GM23338 (cell line): ENCODE measurements at regions not wholly inside any gene's neighbourhood (a gene's known extent, or its start where the extent isn't known, plus 50 kb on each side); places are given as distances from the start of the nearest gene placed in this dataset.

ENCODE experiments used
- CREB1 ChIP-seq: fragments of 250-450 bp; sonication (Bioruptor Pico); IDR thresholded peaks from 2 replicates; pipeline ENCODE4 v1.5.0; 2020; ENCODE audit warnings: low read depth, mild to moderate bottlenecking, moderate library complexity
- EZH2 ChIP-seq: fragments of 200-600 bp; sonication (generic); IDR thresholded peaks from one replicate; pipeline ENCODE4 v1.8.0; 2017; ENCODE audit warnings: antibody characterized with exemption, mild to moderate bottlenecking, low read depth; ENCODE audit not compliant: unreplicated experiment
- EZH2phosphoT487 ChIP-seq: fragments of 200-600 bp; sonication (generic); IDR thresholded peaks from one replicate; pipeline ENCODE4 v1.8.1; 2018; ENCODE audit warnings: antibody characterized with exemption; ENCODE audit not compliant: unreplicated experiment
- JUNB ChIP-seq: IDR thresholded peaks from one replicate; pipeline ENCODE4 v1.6.1; 2016; ENCODE audit warnings: antibody characterized with exemption; ENCODE audit not compliant: unreplicated experiment
- POLR2AphosphoS5 ChIP-seq: IDR thresholded peaks from 2 replicates; pipeline ENCODE4 v1.6.1; 2016; ENCODE audit warnings: antibody characterized with exemption, low read depth
- REST ChIP-seq: IDR thresholded peaks from one replicate; pipeline ENCODE4 v1.6.1; 2018; ENCODE audit warnings: antibody characterized with exemption; ENCODE audit not compliant: unreplicated experiment
- STAT1 ChIP-seq: IDR thresholded peaks from one replicate; pipeline ENCODE4 v1.6.1; 2016; ENCODE audit warnings: antibody characterized with exemption; ENCODE audit not compliant: unreplicated experiment
- ZNF114 ChIP-seq: fragments of 250-450 bp; sonication (Bioruptor Pico); IDR thresholded peaks from 2 replicates; pipeline ENCODE4 v1.5.0; 2020; ENCODE audit warnings: mild to moderate bottlenecking, moderate library complexity
- ZNF331 ChIP-seq: fragments of 250-450 bp; sonication (Bioruptor Pico); IDR thresholded peaks from 2 replicates; pipeline ENCODE4 v1.5.0; 2020; ENCODE audit warnings: low read depth, mild to moderate bottlenecking, moderate library complexity
- TF ChIP-seq, protein P1 (sequence below), 2 experiments: fragments of 200-600 bp in 1 of 2; sonication (generic) in 1 of 2; conservative IDR thresholded peaks; 2 replicates each; pipeline versions ENCODE4 v1.5.1 to v1.6.1; 2016 to 2017; ENCODE audit warnings: antibody characterized with exemption in 2 of 2, low read depth in 2 of 2, mild to moderate bottlenecking in 2 of 2, moderate library complexity in 1 of 2
- TF ChIP-seq, protein P2 (sequence below): fragments of 250-450 bp; sonication (Bioruptor Pico); IDR thresholded peaks from 2 replicates; pipeline ENCODE4 v1.5.0; 2020; ENCODE audit warnings: mild to moderate bottlenecking, moderate library complexity

DNA sequence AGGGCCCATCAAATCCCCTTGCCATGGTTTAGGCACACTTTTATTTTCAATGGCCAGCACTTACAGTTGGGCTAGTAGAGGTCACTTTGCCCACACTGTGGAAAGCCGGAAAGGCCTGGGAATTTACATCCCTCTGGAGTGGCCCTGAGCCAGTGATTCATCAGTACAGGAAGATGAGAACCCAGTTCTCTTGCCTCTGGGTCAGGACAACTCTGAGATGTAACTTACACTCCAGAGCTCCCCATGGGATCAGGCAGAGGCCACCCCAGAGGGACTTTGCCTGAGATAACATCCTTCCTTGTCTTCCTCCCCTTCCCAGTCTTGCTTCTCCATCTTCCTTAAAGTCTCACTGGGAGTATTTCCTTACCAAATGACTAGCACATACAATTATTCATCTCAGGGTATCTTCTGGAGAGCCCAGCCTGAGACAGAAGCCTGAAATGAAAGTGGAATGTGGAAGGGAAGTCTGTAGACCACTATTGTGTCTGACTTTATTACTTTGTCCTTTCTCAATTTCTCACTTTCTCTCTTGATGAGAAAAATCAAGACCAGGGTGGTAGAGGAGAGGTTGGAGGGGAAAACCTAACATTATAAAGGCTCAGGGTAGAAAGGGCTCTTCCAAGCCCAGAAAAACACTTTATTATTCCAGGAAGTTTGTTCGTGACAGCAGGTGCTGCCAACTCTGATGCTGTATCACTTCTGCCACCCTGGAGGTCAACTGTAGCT lies 220.8 kb downstream of the ZNF621 start:
- no peak for TF ChIP-seq EZH2phosphoT487
- no peak for TF ChIP-seq CREB1
- TF ChIP-seq, protein P1, sequence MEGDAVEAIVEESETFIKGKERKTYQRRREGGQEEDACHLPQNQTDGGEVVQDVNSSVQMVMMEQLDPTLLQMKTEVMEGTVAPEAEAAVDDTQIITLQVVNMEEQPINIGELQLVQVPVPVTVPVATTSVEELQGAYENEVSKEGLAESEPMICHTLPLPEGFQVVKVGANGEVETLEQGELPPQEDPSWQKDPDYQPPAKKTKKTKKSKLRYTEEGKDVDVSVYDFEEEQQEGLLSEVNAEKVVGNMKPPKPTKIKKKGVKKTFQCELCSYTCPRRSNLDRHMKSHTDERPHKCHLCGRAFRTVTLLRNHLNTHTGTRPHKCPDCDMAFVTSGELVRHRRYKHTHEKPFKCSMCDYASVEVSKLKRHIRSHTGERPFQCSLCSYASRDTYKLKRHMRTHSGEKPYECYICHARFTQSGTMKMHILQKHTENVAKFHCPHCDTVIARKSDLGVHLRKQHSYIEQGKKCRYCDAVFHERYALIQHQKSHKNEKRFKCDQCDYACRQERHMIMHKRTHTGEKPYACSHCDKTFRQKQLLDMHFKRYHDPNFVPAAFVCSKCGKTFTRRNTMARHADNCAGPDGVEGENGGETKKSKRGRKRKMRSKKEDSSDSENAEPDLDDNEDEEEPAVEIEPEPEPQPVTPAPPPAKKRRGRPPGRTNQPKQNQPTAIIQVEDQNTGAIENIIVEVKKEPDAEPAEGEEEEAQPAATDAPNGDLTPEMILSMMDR (conservative IDR thresholded peaks at IDR 0.05; ENCODE audit: low read depth in 2 of 2) = no peak
- no peak for TF ChIP-seq ZNF331 (CRISPR knock-in tag)
- no peak for TF ChIP-seq REST
- TF ChIP-seq EZH2 = no peak
- TF ChIP-seq POLR2AphosphoS5 = no peak
- TF ChIP-seq, protein P2, sequence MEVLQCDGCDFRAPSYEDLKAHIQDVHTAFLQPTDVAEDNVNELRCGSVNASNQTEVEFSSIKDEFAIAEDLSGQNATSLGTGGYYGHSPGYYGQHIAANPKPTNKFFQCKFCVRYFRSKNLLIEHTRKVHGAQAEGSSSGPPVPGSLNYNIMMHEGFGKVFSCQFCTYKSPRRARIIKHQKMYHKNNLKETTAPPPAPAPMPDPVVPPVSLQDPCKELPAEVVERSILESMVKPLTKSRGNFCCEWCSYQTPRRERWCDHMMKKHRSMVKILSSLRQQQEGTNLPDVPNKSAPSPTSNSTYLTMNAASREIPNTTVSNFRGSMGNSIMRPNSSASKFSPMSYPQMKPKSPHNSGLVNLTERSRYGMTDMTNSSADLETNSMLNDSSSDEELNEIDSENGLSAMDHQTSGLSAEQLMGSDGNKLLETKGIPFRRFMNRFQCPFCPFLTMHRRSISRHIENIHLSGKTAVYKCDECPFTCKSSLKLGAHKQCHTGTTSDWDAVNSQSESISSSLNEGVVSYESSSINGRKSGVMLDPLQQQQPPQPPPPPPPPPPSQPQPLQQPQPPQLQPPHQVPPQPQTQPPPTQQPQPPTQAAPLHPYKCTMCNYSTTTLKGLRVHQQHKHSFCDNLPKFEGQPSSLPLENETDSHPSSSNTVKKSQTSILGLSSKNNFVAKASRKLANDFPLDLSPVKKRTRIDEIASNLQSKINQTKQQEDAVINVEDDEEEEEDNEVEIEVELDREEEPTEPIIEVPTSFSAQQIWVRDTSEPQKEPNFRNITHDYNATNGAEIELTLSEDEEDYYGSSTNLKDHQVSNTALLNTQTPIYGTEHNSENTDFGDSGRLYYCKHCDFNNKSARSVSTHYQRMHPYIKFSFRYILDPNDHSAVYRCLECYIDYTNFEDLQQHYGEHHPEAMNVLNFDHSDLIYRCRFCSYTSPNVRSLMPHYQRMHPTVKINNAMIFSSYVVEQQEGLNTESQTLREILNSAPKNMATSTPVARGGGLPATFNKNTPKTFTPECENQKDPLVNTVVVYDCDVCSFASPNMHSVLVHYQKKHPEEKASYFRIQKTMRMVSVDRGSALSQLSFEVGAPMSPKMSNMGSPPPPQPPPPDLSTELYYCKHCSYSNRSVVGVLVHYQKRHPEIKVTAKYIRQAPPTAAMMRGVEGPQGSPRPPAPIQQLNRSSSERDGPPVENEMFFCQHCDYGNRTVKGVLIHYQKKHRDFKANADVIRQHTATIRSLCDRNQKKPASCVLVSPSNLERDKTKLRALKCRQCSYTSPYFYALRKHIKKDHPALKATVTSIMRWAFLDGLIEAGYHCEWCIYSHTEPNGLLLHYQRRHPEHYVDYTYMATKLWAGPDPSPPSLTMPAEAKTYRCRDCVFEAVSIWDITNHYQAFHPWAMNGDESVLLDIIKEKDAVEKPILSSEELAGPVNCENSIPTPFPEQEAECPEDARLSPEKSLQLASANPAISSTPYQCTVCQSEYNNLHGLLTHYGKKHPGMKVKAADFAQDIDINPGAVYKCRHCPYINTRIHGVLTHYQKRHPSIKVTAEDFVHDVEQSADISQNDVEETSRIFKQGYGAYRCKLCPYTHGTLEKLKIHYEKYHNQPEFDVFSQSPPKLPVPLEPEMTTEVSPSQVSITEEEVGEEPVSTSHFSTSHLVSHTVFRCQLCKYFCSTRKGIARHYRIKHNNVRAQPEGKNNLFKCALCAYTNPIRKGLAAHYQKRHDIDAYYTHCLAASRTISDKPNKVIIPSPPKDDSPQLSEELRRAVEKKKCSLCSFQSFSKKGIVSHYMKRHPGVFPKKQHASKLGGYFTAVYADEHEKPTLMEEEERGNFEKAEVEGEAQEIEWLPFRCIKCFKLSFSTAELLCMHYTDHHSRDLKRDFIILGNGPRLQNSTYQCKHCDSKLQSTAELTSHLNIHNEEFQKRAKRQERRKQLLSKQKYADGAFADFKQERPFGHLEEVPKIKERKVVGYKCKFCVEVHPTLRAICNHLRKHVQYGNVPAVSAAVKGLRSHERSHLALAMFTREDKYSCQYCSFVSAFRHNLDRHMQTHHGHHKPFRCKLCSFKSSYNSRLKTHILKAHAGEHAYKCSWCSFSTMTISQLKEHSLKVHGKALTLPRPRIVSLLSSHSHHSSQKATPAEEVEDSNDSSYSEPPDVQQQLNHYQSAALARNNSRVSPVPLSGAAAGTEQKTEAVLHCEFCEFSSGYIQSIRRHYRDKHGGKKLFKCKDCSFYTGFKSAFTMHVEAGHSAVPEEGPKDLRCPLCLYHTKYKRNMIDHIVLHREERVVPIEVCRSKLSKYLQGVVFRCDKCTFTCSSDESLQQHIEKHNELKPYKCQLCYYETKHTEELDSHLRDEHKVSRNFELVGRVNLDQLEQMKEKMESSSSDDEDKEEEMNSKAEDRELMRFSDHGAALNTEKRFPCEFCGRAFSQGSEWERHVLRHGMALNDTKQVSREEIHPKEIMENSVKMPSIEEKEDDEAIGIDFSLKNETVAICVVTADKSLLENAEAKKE (CRISPR knock-in tag) = no peak
- TF ChIP-seq STAT1 = no peak
- TF ChIP-seq JUNB = no peak
- TF ChIP-seq ZNF114 (CRISPR knock-in tag) = no peak
